ENCODE measurements at regions not wholly inside any gene's neighbourhood (a gene's known extent, or its start where the extent isn't known, plus 50 kb on each side); places are given as distances from the start of the nearest gene placed in this dataset.

DNA sequence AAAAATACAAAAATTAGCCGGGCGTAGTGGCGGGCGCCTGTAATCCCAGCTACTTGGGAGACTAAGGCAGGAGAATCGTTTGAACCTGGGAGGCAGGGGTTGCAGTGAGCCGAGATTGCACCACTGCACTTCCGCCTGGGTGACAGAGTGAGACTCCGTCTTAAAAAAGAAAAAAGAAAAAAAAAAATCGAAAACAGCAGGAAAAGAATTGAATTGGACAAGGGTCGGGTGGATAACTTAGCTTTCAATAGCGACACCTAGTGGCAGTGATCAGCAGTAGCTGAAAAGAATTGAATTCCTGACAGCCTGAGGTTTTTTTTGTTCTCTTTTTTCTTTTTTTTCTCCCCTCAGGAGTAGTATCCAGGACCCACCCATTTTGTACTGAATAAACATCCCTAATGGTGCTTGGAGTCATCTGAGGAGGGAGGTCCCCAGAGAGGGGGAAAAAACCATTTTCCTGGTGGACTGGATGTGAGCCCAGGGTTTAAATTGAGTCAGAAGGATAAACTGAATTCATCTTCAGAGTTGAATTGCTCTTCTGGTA, 55.1 kb downstream of the CYCS start:
- peak; percentile 9 for DNase-seq

DNA sequence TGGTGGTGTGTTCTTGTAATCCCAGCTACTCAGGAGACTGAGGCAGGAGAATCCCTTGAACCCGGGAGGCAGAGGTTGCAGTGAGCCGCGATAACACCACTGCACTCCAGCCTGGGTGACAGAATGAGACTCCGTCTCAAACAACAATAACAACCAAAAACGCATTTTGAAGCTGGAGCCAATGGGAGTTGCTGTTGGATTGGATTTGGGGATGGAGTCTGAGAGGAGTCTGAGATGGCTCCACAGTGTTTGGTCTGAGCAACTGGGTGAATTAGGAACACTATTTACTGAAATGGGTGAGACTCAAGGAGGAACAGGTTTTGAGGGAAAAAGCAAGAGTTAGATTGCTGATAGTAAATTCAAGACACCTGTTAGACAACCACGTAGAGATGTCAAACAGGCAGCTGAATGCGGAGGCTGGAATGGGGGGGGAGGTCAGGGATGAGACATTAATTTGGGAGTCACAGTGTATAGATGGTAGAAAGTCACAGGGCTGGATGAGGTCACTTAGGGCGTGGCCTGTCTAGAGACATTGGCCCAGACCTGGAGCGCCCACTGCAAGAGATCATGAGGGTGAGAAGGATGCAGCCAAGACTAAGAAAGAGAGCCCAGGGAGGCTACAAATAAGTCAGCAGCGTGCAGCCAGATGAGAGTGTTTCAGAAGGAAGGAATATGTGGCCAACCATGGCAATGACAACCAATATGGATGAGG, 56.4 kb downstream of the CYCS start:
- no peak for DNase-seq

DNA sequence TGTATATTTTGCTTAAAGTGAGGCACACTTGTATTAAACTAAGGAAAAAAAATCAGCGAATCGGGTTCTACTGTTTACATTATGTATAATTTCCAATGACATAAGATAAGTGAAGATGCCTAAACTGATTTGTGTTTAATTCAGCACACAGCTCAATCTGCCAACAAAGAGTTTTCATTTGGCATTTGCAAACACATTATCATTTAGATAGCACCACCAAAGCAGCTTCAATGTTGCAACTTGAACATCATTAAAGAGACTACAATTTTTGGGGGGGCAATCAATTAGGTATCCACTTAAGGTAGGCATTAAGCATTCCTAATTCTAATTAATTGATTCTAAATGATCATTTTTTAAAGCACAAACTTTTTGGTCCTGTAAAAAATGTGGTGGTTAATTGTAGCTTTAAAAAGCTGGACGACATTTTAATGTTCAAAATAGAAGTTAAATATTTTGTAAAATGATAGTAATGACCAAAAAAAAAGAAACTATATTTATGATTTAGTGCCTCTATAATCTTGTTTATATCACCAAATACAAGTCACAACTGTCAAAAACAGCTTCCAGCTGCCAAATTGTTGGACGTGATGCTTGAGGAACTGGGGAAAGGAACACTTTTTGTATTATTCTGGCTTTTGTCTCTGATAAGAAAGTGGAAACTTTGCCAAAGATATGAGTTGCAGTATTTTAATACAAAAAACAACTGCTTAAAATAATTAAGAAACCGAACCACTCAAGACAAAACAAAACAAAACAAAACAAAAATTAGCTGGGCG, 57.1 kb downstream of the CYCS start:
- no peak for DNase-seq

DNA sequence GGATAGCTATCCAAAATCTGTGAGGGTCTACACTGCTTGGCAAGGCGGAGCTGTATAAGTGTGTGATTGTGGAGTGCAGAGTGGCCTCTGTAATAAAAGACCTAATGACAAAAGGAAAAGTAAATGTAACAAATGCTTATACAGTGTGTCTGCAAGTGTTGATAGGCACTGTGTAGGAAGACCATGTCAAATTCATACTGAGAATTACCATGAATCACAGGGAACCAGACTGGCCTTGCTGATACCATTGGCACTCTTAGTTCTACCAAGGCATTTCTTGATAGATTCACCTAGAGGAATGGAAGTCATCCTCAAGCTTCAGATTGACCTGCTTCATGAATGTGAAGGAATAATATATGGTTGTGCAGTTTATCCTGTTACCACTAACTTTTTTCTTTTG, 58.8 kb downstream of the CYCS start:
- no peak for DNase-seq

DNA sequence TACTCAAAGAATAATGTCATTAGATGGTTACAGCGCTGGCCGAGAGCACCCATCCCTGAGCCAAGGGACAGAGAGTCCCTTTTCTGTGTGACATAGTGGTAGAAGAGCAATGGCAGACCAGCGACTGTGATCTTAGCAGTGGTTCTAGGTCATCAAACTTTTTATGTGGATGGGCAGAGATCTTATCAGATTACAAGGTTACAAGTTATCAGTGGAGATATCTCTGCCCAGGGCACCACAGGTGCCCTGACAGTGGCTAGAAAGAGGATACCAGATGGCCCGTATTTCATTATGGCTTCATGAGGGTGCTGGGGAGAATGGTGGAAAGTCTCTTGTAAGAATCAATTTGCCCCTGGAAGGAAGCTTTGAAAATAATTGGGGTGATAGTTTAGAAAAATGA, 62.7 kb downstream of the CYCS start:
- DNase-seq = no peak

DNA sequence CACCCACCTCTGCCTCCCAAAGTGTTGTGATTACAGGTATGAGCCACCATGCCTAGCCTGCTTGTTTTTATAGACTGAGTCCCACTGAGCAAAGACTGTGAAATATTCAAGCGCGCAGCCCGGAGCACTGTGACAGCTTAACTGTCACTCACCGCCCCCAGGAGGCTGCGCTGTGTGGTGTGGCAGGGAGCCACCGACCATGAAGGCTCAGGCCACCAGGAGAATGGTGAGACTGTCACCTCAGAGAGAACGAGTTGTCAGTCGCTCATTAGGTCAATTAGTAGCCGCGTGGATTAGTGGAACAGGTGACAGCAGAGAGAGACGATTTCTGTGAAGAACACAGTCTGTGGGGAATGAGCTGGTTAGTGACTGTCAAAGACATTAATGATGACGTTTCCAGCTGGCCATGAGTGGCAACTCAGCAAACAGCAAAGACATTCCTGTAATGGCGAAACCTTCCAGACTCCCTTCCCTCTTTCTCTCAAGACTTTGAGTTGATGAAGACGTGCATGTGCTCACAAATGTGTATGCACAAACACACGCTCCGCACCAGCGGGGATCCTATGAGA, 64.5 kb downstream of the CYCS start:
- no peak for DNase-seq

DNA sequence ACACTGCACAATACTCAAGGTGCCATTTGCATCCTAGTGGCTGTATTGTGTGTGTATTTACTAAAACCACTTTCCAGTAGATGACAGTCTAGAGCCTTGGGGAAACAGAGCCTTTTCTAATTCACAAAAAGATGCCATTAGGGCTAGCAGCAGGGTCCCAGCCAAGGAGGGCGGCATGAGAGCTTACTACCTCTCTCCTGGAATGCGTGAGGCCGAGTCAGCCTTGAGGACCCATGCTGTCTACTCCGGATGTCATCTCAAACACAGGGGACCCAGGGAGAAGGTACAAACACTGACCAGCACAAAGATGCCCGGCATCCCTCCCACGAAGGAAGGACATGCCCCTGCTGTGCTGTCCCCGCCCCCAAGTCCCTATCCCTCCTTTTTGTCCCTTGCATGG, 65.5 kb downstream of the CYCS start:
- DNase-seq = no peak

DNA sequence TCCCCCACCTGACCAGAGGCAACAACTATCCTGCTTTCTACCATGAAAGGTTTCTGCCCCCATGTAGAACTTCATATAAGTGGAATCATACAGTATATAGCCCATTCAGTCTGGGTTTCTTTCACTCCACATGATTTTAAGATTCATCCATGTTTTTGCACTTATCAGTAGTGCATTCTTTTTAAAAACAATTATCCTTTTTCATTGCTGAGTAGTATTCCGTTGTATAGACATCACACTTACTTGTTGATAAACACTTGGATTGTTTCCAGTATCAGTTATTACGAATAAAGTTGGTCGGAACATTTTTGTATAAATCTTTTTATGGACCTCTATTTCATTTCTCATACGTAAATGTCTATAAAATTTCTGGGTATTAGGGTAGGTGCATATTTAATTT, 68.7 kb downstream of the CYCS start:
- no peak for DNase-seq

DNA sequence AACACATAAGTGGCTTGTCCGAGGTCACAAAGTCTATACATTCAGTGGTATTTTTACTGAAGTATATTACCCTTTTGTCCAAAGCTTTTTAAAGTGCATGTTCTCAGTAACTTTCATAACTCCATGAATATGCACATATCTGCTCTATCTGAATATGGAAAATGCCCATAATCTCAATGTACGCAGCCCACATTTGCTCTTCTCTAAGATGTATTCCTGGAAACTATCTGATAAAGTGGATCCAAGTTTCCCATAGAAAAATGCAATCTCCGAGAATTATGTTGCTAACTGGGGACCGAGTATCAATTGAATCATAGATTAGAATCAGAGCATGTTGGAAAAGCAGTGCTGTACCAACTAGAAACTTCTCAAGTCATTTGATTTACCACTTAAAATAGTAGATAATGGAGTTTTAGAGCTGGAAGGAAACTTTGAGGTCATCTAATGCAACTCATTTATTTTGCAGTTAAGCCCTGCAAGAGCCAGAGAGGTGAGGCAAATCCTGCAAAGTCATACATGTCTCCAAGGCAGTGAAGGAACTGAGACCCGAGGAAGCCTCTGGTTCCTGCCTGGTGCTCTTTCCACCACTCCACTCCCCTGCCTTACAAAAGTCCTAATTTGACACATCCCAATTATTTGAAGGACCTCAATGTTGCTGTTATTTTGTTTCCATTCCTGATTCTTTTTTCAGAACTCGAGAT, 69.4 kb downstream of the CYCS start:
- DNase-seq = no peak

DNA sequence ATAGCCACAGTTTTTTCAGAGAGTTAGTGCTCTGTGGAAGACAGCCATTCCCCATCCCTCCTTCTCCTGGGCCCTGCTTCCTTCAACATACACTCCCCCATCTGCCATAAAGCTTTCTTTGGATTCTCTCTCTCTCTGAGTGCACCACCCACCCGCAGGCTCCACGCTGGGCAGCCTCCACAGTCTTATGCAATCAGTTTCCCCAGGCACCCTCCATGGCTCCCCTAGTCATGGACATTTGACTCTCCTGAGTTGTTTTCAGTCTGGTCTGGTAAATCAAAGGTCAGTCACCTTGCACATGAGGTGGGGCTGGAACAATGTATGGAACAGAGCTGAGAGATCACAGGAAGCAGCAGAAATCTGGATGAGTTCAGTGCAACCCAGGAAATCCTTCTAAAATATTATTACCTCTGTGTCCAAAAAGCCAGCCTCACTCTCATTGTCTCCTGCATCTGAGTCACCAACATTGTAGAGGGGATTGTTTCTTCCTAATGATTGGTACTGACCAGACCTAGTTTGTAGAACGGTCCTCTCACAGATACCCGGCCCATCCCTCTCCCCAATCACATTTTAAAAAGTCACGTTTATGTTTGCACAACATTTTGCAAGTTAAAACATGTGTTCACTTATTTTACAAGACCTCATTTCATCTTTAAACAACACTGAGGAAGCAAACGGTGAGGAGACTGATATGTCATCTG, 70.1 kb downstream of the CYCS start:
- DNase-seq = no peak

DNA sequence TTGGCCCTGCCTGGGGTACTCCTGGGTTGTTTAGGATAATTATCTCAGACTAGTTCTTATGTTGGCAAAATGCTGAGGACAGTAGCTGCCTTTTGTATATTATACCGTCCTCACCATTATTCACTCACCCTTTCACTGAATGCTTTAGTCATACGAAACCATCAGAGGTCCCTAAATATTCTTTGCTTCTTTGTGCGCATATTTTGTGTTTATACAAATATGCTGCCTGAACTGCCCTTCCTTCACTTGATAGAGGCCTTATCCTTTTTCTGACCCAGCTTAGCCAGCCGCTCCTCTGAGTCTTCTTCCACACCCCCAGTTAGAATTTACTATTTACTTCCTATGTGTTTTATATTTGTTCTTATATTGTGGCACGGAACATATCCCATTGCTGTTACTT, 70.2 kb upstream of the OSBPL3 start:
- DNase-seq = no peak

DNA sequence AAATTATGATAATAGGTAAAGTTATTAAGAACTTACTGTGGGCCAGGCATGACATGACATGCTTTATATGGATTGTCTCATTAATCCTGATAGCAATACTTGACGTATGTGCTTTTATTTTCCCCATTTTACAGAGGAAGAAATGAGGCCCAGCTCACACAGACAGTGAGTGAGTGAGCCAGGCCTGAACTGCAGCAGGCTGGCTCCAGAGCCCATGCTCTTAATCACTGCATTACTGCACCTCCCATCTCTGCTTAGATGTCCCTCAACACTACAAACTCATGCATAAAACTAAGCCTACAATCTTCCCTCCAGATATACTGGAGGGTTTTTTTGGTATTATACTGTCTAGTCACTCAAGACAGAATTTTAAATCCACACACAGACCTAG, 68.5 kb upstream of the OSBPL3 start:
- DNase-seq = no peak

DNA sequence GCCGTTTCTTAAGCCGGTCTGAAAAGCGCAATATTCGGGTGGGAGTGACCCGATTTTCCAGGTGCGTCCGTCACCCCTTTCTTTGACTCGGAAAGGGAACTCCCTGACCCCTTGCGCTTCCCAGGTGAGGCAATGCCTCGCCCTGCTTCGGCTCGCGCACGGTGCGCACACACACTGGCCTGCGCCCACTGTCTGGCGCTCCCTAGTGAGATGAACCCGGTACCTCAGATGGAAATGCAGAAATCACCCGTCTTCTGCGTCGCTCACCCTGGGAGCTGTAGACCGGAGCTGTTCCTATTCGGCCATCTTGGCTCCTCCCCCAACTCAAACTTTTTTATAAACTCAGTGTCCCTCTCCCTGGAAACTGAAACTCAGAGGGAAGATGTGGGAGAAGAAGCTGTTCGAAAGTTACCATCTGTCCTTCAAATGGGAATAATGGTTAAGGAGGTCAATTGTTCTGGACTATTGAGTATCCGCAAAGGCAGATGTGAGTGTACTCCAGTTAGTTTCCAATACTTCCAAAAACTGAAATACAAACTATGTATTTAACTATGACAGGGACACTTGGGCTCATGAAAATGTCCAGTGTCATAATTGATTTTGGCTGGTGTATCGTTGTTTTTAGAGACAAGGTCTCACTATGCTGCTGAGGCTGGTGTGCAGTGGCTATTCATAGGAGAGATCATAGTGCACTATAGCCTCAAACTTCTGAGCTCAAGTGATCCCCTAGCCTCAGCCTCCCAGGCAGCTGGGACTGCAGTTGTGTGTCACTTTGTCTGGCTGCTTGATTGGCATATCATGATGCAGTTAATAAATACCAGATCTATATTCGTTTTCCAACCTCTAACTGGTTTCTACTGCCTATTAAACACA, 67.8 kb upstream of the OSBPL3 start:
- DNase-seq = peak; percentile 15

DNA sequence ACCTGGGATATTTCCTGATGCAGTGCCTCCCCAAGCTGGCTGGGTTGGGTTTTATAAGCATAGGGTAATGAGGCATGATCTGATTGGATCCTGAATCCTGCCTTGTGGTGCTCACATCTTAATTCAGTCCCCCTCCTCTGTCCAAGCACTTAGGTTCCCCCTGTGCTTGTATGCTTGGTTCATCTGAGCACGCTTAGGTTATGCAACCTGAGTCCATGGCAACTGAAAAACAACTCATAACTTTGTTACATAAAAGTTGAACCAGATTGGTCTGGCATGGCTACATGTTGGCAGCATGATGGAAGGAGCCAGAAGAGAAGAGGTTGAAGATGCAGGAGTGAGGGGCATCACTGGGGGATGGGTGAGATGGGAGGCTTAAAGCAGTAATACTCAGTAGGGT, 57.3 kb upstream of the OSBPL3 start:
- no peak for DNase-seq

DNA sequence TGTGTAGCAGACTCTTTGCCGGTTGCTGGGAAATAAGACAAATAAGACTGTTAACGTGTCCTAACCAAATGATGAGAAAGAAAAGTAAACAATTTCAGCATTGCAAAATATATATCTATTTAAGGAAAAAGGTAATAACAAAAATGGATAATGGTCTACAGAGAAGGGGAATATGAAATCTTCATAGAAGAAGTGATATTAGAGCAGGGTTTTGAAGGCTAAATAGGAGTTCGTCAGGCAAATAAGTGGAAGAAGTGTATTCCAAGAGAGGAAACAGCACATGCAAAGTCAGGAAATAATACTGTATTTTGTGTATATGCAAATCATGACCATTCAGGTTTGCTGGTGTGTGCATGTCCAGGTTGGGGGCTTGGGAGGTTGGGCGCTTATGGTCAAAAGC, 55.3 kb upstream of the OSBPL3 start:
- no peak for DNase-seq

DNA sequence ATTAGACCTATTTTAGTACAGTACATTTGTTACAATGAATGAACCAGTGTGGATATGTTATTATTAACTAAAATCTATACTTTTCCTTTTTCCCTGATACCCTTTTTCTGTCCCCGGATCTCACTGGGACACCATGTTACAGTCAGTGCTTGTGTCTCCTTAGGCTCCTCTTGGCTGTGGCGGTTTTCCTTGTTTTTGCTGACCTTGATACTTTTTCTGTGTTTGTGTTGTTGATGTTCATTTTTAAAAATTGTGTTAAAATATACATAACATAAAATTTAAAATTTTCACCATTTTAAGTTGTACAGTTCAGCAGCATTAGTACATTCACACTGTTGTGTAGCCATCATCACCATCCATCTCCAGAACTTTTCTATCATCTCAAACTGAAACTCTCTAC, 54.2 kb upstream of the OSBPL3 start:
- no peak for DNase-seq

DNA sequence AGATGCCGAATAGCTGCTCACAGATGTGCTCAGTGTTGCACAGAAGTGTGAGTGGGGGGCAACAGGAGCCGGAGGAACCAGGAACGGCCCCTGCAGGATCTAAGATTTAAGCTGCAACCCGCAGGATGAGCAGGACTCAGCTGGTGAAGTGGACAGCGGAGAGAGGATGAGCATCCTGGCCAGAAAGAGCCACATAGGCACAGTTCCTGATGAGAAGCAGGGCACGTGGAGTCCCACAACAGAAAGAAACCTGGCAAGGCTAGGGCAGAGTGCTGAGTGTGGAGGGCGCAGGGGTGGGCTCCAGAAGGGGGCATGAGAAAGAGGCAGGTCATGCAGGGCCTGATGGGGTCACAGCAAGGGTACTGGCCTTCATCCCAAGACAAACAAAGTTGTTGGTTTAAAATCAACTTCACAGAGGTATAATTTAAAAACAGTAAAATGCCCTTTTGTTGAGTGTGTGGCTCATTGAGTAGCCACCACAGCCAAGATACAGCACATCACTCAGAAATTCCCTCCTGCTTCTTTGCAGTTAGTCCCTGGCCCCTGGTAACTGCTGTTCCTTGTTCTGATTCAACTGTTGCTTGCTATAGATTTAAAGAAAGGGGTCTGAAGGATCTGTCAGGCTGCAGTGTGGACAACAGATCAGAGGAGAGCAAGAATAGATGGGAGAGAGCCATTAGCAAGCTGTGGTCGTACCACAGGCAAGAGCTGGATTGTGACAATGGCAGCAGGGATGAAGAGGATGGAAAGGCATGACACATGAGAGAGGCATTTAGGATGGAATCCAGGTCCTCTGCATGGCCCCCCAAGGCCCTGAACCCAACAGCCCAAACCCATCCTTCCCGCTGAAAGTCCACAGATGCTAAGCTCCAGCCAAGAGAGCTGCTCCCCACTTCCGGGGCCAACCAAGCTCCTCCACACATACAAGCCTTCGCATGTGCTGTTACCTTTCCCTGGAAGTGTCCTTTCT, 53.1 kb upstream of the OSBPL3 start:
- DNase-seq = no peak

DNA sequence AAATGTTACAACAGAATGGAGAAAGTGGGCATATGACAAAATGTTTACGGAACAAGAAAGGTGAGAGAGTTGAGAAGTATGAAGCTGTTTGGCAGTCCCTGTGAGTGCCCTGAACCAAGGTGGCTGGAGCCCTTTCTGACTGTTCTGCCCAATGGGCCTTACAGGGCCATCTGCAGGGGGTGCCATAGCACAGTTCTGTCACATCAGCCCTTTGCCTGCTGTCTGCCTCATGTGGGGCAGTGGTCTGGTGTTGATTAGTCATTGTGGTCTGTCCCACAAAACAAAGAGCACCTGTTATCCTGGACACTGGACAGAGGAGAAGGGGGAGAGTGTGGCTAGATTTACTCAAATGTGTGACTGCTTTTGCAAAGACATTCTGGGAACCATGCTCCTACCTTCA, 51.5 kb upstream of the OSBPL3 start:
- no peak for DNase-seq

DNA sequence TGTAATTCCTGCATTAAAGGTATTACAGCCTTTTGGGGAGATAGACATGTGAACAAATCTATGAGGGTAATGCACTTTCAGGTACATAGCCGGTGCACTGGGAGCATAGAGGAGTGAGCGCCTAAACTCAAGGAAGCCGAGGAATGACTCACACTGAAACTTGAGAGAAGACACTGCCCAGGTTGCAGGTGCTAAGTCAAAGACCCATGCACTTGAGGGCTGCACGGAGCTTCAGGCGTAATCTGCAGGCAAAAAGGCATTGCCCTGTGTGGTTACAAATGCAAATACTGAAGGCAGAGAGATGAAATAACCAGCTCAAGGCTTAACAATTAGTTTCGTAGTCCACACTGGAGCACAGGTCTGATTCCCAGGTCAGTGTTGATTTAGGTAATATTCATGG, 51.0 kb upstream of the OSBPL3 start:
- no peak for DNase-seq

Data from SHP77 treated with DMSO at 0.1 percent for 48 hours (cell line).